DMS 273 (cell line): ENCODE measurements at regions not wholly inside any gene's neighbourhood (a gene's known extent, or its start where the extent isn't known, plus 50 kb on each side); places are given as distances from the start of the nearest gene placed in this dataset.
A peak's percentile ranks its signal among the peaks of the same experiment; 100 is the strongest.

Experiments
- DNase-seq: peaks from one replicate; lab custom pipeline; 2025; ENCODE audit not compliant: unreplicated experiment; lab: John Stamatoyannopoulos, UW

DNA sequence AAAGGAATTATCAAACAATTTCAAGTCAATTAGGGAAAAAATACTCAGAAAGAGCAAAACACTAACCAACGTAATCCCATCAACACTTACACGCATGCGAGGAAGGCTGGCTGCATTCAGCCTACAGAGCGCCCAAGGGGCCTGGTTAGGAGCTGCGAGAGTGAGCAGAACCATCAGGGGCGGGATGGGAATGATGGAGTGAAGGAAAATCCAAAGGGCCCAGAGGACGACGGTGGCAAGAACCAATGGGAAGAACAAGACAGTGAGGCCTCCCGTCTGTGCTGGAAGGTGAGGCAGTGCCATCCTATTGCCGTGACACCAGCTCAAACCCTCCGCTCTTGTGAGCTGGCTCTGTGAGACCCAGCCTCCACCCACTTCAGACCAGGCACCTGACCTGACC lies 253.0 kb downstream of the IRS2 start:
- DNase-seq, result no peak

- no peak for DNase-seq
These were observed 256.4 kb downstream of the IRS2 start for GRCh38 chr13:109529964-109530363.

DNA sequence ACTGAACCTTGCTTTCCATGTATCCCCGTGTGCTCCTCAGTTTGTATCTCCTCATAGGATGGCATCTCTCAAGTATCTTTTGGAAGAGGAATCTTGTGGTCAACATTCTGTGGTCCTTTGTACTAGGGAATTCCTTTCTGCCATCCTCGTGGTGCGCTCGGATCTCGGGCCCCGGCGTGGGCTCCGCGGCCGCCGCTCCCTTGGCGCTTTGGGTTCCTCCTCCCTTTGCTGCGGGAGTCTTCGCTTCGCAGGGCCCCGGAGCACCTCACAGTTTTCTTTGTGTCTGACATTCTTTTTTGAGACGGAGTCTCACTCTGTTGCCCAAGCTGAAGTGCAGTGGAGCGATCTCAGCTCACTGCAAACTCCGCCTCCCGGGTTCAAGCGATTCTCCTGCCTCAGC lies 264.7 kb downstream of the IRS2 start:
- no peak for DNase-seq

DNA sequence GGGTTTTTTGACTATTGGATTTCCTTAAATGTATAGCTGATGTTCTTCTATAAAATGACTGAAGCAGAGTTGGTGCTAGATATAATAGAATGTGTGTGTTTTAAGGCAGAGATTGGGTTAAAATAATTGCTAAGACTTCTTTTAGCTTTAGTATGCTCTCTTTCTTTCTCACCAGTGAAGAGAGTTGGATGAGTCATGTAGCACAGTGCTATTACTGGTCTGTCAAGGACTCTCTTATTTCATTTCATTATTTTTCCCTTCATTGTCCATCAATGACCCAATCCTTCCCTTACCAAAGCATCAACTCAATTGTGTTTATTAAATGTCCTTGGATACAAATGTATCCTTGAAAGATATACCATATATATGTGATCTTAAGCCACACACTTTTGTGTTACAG lies 268.9 kb downstream of the IRS2 start:
- no peak for DNase-seq

DNA sequence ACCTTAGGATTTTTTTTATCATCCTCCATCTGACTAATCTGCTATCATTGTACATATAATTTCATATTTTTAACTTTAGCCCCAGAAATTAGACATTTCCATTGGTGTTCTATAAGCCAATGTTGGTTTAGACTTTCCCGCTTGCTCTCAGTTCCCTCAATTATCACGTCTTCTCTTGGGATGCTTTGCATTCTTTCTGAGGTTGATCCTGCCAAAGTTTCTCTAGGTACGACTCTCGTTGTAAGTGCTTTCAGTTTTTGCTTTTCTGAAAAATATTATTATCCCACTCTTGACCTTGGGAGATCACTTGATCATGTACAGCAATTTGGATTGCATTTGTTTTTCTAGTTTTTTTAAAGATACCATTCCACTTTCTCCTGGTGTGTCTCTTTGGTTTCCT lies 270.2 kb downstream of the IRS2 start:
- no peak for DNase-seq

- DNase-seq, result no peak
These were observed 276.4 kb downstream of the IRS2 start for GRCh38 chr13:109510013-109510412.

GRCh38 chr13:109509154-109509900 lies 277.1 kb downstream of the IRS2 start:
- DNase-seq, result no peak

DNA sequence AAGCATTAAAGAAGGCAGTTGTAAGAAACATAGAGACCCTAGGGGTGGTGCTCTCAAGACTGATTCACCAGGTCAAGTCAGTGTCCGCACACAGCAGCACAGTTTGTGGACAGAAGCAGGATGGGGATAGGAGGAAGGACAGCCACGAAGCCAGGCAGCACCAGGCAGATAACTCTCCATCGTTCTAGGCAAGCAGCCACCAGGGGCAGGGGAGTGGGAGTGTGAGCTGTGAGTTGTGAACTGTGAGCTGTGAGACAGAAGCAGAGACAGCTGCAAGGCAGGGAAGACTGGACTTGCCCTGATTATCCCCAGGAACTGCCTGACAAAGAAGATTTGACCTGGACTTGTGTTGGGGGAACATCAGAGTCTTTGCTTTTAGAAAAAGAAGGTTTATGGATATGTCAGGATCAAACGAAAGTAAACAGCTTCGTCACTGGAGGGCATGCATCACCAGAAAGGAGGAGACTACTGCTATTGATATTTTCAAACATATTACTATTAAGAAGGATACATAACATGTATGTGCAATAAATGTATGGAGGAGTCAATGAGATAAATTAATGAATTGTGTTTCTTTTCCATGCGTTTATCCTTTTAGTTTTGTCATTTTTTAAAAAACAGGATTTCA lies 286.1 kb downstream of the IRS2 start:
- peak; percentile 12 for DNase-seq

DNA sequence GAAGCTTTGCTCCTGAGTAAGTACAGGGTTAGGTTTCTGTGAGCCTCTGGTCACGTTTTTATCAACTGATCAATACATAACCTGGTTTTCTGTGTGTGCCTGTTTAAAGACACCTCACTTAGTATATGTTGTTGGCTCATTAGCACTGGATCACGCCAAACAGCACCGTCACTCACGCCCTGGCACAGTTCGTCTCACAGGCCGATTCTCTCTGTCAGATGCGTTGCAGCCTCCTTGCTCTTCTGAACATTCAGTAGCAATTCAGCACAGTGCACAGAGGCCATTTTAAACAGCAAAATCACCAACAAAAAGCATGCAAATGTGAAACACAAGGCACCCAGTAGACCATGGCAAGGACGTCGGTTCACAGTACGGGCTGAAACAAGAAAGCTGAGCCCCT lies 288.5 kb downstream of the IRS2 start:
- DNase-seq, result no peak

- no peak for DNase-seq
These were observed 290.2 kb downstream of the IRS2 start for GRCh38 chr13:109496216-109496615.

GRCh38 chr13:109494925-109495369 lies 291.4 kb downstream of the IRS2 start:
- no peak for DNase-seq

GRCh38 chr13:109485136-109485794 lies 301.1 kb downstream of the IRS2 start:
- DNase-seq, result no peak

- DNase-seq, result no peak
These were observed 303.1 kb downstream of the IRS2 start for GRCh38 chr13:109483284-109483683.

DNA sequence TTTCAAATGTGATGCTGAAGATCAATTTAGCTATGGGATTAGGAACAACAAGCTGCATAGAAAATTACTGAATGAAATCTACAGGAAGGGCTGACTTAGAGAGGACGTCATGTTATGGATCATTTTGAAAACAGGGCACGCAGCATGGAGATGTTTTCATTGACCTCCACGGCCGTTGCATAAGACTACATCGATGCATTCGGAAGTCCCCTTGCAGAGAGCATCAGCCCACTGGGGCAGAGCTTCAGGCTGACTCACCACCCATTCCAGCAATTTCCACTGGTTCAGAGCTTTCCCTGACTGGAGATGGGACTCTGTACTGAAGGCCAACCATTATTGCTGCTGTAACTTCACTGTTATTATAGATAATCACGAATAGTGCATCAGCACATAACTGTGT lies 305.3 kb downstream of the IRS2 start:
- DNase-seq, result no peak

DNA sequence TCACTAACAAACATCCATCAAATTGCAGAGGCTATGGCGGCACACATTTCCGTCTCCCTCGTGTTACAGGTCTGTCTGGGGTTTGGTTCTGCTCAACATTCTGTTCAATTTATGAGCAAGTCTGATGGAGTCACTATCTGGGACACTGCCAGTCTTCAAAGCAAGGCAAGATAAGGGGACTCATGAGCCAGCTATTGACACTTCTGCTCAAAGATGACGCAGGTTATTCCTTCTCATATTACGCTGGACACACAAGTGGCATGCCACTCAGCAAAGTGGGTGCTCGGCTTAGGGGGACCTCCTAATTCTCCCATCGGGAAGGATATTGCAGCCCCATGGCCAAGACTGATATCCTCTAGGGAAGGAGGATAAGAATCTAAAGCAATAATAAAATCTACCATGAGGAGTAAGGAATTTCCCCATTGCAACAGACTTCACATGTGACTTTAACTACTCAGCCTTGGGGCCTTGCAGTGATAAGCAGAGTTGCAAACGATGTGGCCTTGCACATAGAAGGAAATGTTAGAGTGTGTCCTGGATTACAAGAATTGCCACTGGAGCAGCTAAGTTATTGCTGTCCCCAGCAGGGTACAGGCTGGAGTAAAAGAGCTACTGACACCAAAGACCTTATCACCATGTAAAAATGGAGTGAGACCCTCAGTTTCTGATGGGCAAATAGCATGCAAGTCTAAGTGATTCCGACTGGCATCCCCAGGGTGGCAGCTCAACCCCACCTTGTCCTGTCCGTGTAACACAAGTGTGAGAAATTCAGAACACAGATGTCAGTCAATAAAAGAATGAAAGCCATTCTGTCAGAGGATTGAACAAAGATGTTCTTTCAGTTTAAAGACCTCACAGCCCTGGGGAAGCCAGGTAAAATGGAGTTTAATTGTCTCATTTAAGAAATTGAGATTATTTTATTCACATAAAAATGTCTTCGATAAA lies 306.1 kb downstream of the IRS2 start:
- DNase-seq, result no peak

- DNase-seq, result no peak
These were observed 306.8 kb downstream of the IRS2 start for GRCh38 chr13:109479534-109479933.

- DNase-seq, result no peak
These were observed 310.4 kb downstream of the IRS2 start for GRCh38 chr13:109476001-109476400.

- no peak for DNase-seq
These were observed 318.3 kb downstream of the IRS2 start for GRCh38 chr13:109468123-109468522.

DNA sequence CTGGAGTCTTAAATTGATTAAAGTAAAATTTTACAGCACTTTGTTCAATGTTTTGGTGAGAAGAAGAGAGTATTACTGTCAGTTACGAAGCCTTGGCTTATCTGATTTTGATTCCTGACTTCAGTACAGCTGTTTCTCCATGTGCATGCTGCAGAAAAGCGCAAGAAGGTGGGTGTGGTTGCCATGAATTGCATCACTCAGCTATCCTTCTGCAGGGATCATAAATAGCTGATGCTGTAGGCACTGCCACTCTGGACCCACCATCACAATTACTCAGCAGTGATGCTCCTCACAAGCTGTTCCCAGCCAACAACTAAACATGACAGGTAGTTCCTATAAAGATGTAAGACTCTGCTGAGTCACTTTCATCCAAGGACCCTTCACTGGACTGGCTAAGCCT lies 321.2 kb downstream of the IRS2 start:
- DNase-seq, result no peak

- DNase-seq, result no peak
These were observed 332.0 kb downstream of the IRS2 start for GRCh38 chr13:109454167-109454917.
